ENCODE measurements at regions not wholly inside any gene's neighbourhood (a gene's known extent, or its start where the extent isn't known, plus 50 kb on each side); places are given as distances from the start of the nearest gene placed in this dataset.

DNA sequence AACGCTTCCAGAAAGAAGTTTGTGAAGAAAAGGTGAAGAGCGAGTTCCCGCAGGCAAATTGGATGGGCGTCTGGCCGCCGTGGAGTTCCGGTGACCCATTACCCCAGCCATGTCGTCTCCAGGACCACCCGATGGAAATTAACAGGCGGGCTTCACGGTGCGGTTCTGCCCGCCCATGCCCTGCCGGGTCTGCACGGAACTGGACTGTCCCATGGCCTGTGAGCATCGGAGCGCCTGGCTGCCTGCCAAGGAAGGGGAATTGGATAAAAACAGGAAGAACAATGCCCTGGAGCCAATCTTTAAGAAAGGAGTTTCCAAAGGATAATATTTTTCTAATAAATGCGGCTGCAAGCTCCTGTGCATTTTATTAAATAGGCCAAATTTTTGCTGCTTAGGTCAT, 319.8 kb upstream of the SLC7A11 start:
- no peak for DNase-seq (ENCODE audit: low spot score)

DNA sequence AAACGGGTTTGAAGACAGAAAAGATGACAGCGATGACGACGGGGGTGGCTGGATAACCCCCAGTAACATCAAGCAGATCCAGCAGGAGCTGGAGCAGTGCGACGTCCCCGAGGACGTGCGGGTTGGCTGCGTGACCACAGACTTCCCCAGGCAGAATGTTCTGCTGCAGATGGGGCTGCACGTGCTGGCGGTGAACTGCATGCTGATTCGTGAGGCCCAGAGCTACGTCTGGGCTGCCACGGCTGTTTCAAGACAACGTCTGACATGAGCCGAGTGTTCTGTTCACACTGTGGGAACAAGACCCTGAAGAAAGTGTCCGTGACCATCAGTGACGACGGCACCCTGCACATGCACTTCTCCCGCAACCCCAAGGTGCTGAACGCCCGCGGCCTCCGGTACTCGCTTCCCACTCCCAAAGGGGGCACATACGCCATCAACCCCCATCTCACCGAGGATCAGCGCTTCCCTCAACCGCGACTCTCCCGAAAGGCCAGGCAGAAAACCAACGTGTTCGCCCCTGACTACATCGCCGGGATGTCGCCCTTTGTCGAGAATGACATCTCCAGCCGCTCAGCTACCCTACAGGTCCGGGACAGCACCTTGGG, 319.2 kb upstream of the SLC7A11 start:
- no peak for DNase-seq (ENCODE audit: low spot score)

DNA sequence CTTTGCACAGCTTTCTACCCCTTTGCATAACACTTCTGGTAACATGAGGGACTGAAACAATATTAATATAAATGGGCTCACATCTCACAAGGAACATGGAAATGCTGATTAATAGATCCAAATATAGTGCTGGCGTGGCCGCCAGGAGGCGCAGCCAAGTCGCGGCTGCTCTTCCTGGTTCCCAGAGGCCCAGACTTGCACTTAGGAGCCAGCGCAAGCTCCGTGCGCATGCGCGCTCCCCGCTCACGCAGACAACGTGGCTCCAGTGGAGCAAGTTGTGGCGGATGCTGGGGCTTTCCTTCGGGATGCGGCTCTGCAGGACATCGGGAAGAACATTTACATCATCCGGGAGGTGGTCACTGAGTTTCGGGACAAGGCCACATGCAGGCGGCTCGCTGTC, 318.3 kb upstream of the SLC7A11 start:
- DNase-seq (ENCODE audit: low spot score) = no peak

DNA sequence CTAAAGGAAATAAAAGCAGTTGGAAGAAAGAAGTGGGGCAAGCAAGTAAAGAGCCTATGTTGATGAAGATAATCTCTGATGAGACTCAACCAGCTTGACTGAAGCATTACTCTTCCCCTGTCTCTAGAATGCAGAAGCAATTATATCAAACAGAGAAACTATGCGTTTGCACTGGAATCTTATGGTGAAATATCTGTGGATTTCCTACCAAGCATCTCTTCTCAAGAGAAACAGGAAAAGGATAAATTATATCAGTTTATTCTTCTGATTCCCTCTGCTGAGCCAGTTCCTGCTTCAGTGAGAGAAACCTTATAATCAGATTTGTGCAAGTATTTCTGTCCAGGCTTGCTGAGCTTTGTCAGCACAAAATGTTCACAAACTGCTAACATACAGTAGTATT, 316.7 kb upstream of the SLC7A11 start:
- DNase-seq (ENCODE audit: low spot score) = no peak

DNA sequence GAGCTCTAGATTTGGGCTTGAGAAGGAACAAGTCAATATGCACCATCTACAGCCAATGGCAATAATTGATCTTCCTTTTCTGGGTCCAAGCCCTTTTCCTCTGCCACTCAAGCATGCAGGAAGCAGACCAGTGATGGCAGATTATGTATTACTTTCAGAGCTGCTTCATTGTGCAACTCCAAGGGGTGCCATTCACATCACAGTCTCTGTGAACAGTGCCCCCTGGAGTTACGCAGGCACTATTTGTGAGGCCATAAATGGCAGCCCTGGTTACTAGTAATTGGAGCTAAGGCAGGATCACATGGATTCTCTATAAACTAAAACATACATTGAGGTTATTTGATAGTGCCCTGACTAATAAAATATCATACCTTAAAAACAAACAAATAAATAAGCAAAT, 313.4 kb upstream of the SLC7A11 start:
- no peak for DNase-seq (ENCODE audit: low spot score)

DNA sequence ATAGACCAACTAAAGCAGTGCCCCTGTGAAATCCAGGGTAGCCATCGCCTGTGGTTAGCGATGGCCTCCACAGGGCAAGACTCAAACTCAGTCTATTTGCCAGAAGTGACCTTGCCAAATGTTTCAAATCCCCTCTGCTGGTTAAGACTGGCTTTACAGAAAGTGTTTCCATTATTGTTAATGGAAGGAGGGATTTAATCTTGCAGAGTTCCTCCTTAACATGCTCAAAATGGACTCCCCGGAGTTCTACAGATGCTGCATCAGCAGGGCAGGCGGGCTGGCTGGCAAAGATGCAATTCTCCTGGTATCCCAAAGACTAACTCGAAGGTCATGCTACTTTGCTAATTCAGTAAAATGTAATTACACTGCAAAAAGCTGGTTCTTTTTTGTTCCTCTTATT, 313.0 kb upstream of the SLC7A11 start:
- no peak for DNase-seq (ENCODE audit: low spot score)

DNA sequence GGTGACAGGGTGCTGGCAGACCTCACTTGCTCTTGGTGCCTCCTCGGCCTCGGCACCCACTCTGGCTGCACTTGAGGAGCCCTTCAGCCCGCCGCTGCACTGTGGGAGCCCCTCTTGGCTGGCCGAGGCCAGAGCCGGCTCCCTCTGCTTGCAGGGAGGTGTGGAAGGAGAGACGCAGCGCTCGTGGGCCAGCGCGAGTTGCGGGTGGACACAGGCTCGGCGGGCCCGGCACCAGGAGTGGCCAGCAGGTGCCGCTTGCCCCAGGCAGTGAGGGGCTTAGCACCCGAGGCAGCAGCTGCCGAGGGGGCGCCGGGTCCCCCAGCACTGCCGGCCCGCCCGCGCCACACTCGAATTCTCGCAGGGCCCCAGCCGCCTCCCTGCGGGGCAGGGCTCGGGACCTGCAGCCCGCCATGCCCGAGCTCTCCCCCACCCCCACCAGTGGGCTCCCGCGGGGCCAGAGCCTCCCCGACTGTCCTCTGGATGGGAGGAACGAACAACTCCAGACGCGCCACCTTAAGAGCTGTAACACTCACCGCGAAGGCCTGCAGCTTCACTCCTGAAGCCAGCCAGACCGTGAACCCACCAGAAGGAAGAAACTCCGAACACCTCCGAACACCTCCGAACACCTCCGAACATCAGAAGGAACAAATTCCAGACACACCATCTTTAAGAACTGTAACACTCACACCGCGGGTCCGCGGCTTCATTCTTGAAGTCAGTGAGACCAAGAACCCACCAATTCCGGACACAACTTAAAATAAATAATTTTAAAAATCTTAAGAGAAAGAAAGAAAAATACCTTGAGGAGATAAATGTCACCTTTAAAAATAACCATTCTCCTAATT, 311.1 kb upstream of the SLC7A11 start:
- DNase-seq (ENCODE audit: low spot score) = no peak

DNA sequence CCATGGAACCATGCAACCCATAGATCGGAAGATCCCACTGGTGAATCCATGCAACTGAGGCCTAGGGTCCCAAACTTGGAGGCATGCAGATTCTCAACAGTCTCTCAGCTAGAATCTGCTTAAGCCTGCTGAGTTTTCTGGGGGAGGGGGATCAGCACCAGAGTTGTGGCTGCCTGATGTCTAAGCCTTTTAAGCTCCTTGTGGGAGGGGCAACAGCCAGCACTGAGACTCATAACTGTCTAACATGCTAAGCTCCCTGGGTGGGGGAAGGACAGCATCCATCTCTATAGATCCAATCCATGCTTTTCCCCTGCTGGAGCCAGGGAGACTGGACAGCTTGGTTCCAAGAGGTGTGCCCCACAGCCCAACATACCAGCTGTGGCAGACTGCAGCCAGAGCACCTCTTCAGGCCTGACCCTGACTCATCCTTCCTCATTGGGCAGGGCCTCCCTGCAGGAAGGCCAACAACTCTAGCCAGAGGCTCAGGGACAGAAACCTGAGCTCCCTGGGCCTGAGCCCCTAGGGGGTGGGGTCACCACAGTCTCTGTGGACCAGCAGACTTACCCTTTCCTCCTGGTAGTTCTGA, 300.1 kb upstream of the SLC7A11 start:
- DNase-seq (ENCODE audit: low spot score) = no peak

DNA sequence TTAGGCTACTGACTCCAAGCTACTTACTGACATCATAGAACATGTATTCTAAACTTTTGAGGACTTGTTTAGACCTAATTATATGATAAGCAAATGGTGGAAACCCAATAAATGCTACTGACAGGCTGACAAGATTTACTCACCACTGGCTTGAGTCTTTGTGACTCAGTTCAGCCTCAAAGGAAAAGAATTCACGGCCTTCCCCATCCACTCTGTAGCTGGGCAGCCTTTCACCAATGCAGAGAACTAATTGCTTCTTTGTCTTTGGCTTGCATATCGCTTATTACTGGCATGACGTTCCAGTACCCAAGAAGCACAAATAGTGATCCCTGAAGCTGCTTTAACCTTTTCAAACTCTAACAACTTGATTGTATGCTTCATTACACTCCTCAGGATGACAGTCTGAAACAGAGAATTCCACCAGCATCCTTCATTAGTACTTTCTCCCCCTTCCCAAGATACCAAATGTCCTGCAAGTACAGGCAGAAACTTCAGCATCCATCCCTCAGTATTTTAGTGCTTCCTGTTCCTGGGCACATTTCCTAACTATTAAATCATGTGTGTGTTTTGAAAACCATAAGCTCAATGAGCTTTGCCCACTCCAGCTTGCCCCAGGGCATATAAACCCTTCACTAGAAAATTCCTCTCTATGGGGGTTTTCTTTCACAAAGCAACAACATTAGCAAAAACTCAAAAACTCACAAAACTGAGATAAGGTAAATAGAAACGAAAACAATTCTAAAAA, 298.1 kb upstream of the SLC7A11 start:
- peak; percentile 20 for DNase-seq (ENCODE audit: low spot score)

DNA sequence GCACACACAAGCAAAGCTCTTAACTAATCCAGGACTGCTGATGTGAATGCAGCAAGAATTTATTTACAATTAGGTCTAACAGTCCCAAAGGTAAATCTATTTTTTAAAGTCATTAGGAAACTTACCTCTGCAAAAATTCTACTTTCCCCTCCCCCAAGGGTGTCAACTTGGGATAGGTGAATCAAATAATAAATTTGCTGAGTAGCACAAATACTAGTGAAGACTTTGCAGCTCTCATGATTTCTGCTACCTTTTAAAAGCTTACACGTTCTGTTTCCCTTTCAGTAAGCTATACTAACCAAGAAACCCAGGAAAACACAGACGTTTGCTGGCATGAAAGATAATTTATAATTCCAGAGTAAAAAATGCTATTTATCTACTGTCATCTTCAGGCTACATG, 296.6 kb upstream of the SLC7A11 start:
- no peak for DNase-seq (ENCODE audit: low spot score)

DNA sequence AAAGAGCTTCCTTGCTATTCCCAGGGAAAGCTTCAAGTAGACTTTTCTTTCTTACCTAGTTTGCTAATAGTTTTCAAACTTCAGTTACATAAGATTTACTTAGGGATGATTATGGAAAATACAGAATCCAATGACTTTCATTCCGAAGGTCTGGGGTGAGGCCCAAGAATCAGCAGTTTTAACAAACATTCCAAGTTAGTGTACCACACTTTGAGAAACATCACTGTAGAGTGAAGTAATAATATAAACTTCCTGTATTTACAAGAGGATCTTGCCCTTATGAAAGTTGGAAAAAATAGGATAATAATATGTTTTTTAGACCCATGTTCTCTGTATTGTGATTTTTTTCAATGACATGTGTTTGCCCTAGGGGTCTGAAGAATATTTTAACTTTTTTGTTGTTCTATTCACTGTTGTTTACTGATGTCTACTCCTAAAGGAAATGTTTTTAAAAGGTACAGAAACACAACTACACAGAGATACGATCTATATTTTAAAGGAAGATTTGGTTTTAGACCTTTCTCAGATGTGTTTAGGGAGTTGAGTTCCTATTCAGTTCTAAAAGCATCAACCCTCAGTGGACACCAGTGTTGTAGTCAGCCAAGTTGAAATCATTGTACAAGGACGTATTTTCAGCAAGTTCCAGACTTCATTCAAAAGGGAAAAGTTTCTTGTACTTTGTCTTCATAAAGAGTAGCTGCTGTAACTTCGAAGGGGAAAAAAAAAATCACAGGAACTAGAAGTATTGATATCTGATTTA, 295.8 kb upstream of the SLC7A11 start:
- DNase-seq (ENCODE audit: low spot score) = no peak

DNA sequence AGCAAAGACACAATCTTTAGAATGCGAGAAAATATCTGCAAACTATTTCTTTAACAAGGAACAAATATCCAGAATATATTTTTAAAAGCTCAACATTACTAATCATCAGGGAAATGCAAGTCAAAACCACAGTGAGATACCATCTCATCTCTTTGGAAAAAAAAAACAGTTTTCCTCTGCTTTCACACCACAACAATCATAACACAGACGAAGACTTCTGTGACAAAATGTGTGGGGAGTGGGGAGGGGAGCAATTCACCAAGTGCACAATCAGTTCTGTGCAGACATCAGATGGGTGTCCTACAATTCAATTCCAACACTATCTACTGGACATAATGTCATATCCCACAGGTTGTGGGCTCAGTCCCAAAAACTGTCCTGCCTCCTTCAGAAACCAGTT, 293.2 kb upstream of the SLC7A11 start:
- no peak for DNase-seq (ENCODE audit: low spot score)

DNA sequence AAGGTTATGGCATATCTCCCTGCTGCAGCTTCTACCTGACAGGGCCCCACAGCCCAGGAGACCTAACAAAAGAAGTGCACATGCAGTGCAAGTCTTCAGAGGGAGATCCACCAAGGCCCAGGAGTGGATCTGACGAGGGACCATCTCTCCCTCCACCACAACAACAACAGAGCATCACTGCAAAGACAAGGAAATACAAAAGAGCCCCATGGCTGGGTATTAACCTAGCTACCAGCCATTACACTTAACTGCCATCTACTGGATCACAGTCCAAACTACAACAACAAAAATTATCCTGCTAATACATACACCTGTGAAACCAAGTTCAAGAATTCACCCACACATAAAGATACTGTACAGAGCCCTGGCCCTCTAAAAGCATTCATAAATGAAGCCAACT, 280.2 kb upstream of the SLC7A11 start:
- DNase-seq (ENCODE audit: low spot score) = peak; percentile 40

DNA sequence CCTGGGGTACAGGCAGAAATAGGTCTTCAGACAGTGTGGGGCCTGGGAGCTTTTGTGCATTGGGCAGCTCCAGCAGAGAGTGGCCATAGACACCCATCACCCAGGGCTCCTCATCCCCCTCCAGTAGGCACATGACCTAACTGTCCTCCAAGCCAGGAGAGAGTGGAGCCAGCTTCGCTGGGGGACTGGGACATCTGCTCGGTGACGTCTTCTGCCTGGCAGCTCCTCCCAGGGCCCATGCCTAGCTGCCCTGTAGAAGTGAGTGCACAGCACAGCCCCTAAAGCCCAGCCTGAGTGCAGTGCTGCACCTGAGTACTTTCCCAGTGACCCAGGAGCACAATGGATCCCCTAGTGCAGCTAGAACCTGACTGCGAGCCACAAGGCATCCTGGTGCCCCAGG, 279.7 kb upstream of the SLC7A11 start:
- DNase-seq (ENCODE audit: low spot score) = no peak

DNA sequence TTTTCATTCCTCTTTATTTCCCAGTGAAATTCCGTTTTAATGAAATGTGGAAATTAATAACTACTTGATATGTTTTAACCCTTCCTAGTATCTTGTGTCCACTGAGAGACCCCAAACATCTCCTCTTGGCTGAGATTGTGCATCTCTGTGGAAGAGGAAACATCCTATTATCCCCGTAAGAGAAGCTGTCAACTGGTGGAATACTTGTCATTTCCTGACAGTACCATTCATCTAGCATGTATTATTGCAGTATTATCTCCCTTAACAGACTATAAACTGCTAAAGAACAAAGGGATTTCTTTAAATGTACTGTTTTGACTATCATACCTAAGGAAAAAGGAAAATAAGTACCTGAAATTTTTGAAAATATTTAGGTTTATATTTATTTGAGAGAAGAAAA, 277.3 kb upstream of the SLC7A11 start:
- DNase-seq (ENCODE audit: low spot score) = no peak

DNA sequence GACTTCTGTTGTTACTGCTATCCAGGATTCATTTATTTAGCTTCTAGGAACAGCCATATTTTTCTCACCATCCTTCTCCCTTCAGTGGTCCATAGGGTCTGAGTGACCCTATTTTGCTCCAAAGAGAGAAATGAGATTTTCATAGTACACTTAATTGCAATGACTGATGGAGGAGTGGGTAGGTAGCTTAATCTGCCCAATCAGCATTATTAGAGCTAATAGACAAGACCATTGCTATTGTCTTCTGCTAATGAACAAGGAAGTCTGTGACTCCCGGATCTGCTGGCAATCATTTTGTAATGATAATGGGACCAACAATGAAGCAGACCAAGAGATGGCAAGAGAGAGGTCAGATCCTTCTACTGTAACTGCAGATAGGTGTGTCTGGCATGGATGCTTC, 271.4 kb upstream of the SLC7A11 start:
- DNase-seq (ENCODE audit: low spot score) = no peak

DNA sequence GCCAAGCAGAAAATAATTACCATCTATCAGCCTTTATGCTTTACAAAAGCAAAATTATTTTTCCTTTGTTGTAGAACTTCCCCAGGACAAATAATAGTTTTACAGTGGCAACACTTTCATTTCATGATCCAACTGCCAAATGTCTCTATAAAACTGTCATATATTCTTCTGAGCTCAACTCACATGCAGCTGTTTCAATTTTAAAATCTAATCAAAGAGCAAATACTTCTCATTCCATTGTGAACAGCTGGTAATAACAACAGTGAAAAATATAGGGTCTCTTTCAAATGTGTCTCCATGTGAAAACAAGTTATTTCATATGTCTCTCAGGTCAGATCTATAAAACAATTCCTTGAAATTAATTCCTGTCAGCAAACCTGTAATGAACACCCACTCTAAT, 270.6 kb upstream of the SLC7A11 start:
- no peak for DNase-seq (ENCODE audit: low spot score)

DNA sequence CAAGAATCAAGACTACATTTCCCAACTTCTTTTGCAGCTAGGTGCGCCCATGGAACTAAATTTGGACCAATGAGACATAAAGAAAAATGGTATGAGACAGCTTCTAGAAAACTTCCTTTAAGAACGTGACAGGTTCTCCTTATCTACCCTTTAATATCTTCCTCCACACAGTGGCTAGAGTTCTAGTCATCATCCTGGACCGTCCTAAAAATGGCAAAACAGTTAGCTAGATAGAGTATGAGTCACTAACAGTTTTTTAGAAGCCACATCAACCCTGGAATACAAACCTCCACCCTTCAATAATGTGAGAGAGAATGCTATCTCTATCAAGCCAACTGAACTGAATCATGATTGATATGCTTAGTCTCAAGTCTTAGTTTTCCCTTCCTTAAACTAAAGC, 267.9 kb upstream of the SLC7A11 start:
- no peak for DNase-seq (ENCODE audit: low spot score)

DNA sequence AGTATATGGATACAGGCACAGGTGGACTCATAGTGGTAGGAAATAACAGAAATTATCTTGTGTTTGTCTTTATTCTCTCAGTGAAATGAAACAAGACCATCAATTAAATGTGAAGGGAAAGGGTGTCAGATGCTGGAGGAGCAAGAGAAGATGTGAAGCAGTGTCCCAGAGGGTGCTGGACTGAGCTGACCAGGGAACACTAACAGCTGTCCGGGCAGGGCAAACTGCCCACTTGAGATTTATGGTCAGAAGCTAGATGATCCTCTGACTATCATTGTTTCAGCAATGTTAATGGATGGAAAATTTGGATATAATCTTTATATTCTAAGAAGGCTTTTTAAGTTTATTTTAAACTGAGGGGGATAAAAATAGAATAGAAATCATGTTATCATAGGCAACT, 267.2 kb upstream of the SLC7A11 start:
- no peak for DNase-seq (ENCODE audit: low spot score)

DNA sequence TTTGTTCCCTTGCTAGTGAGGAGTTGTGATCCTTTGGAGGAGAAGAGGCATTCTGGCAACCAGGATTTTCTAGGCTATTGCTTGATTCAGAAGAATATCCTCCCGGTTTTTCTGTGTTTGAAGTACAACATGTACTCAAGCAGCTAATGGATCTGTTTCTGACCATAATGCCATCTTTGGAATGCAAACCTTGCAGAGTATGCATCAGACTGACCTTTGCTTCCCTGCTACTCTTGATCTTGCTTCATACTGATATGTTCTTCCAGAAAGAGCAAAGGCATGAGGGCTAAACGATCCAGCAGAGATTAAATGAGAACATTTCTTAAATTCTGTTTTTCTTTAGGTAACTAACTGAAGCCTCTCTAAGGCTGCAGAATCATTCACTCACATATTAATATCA, 265.4 kb upstream of the SLC7A11 start:
- DNase-seq (ENCODE audit: low spot score) = peak; percentile 38

DNA sequence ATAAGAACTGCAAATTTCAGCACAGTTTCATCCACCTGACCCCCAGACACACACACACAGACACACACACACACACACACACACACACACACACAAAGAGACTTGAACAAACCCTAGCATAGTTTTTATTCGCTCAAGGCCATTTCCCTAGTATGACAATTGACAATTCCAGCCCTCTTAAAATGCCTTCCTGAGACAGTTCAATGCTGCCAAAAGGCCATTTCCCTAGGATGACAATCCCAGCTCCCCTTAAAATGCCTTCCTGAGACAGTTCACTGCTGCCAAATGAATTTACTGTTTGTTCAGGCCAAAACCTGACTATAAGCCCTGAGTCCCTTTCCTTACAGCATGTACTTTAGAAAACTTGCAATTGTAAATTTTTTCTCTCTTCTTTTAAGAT, 259.5 kb upstream of the SLC7A11 start:
- DNase-seq (ENCODE audit: low spot score) = no peak

DNA sequence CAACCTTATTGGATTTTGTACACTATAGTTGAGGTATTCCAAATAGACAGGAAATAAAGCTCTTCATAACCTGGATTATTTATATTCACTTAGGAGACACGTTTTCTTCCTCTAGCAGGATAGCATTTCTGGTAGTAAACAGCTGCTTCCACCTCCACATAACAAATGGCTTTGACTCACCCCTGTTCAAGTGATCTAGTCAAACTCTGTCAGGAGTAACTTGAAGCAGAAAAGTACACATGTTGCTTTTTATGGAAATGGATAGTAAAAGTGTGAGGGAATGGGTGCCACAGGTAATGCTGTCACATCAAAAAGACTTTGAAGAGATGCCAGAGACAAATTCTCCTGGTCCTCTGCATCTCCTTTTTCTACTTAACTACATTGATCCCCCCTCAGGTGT, 258.7 kb upstream of the SLC7A11 start:
- DNase-seq (ENCODE audit: low spot score) = no peak
